SU-DHL-6 (cell line): ENCODE measurements at regions not wholly inside any gene's neighbourhood (a gene's known extent, or its start where the extent isn't known, plus 50 kb on each side); places are given as distances from the start of the nearest gene placed in this dataset.

Experiments used
- H2AFZ ChIP-seq: fragments of 200-600 bp; sonication (generic); 2 replicates; pipeline ENCODE4 v1.6.1; 2014; ENCODE audit warnings: low read depth, mild to moderate bottlenecking, moderate library complexity, mixed read lengths, antibody characterized with exemption, low read length; ENCODE audit not compliant: severe bottlenecking
- H3F3A ChIP-seq: fragments of 200-600 bp; shearing (Covaris generic); 2 replicates; pipeline ENCODE4 v1.6.0; 2016; ENCODE audit warnings: antibody characterized with exemption, mild to moderate bottlenecking; ENCODE audit not compliant: insufficient read depth
- H3K27ac ChIP-seq: fragments of 200-600 bp; sonication (generic); 2 replicates; pipeline ENCODE4 v1.5.1; 2016; ENCODE audit warnings: low read depth, mild to moderate bottlenecking, low read length, moderate library complexity, mixed read lengths
- H3K27me3 ChIP-seq: fragments of 200-600 bp; sonication (generic), shearing (Covaris generic); 2 replicates; pipeline ENCODE4 v1.6.0; 2014; ENCODE audit warnings: mild to moderate bottlenecking, low read length
- H3K36me3 ChIP-seq: fragments of 200-600 bp; sonication (generic); 2 replicates; pipeline ENCODE4 v1.6.1; 2014; ENCODE audit warnings: mild to moderate bottlenecking, low read length, mixed read lengths
- H3K4me2 ChIP-seq: fragments of 300-600, 200-600 bp; shearing (Covaris generic), sonication (generic); 2 replicates; pipeline ENCODE4 v1.6.0; 2014; ENCODE audit warnings: low read length, low read depth, mild to moderate bottlenecking; ENCODE audit not compliant: poor library complexity, severe bottlenecking
- H3K4me3 ChIP-seq: fragments of 200-600 bp; sonication (generic); 2 replicates; pipeline ENCODE4 v1.5.1; 2014; ENCODE audit warnings: antibody characterized with exemption, low read length, mild to moderate bottlenecking, mixed read lengths; ENCODE audit not compliant: insufficient read depth, poor library complexity, severe bottlenecking
- H3K79me2 ChIP-seq: fragments of 200-600 bp; sonication (generic); 2 replicates; pipeline ENCODE4 v1.6.1; 2014; ENCODE audit warnings: mild to moderate bottlenecking, low read length, moderate library complexity; ENCODE audit not compliant: insufficient read depth
- H3K9ac ChIP-seq: fragments of 200-600 bp; sonication (generic); 2 replicates; pipeline ENCODE4 v1.7.0; 2014; ENCODE audit warnings: mild to moderate bottlenecking, low read length
- H3K9me2 ChIP-seq: fragments of 200-600 bp; sonication (generic); replicated peaks from 2 replicates; pipeline ENCODE4 v1.6.1; 2014; ENCODE audit warnings: low read length; ENCODE audit not compliant: insufficient read depth
- H3K9me3 ChIP-seq: fragments of 200-600 bp; sonication (generic); 2 replicates; pipeline ENCODE4 v1.6.1; 2014; ENCODE audit warnings: low read length, mixed read lengths; ENCODE audit not compliant: insufficient read depth
- H4K20me1 ChIP-seq: fragments of 200-600 bp; sonication (generic); 2 replicates; pipeline ENCODE4 v1.6.1; 2014; ENCODE audit warnings: low read depth, mild to moderate bottlenecking, antibody characterized with exemption, low read length, moderate library complexity, mixed read lengths
- EZH2phosphoT487 ChIP-seq: fragments of 200-600 bp; sonication (generic), shearing (Covaris generic); conservative IDR thresholded peaks from 2 replicates; pipeline ENCODE4 v1.6.1; 2018; ENCODE audit warnings: mild to moderate bottlenecking, antibody characterized with exemption, low read length, moderate library complexity, mixed read lengths
- TF ChIP-seq, protein P1 (sequence below): fragments of 200-600 bp; sonication (generic); IDR thresholded peaks from one replicate; pipeline ENCODE4 v1.5.1; 2017; ENCODE audit warnings: antibody characterized with exemption, mild to moderate bottlenecking, low read length, moderate library complexity; ENCODE audit not compliant: insufficient read depth, poor library complexity, severe bottlenecking

DNA sequence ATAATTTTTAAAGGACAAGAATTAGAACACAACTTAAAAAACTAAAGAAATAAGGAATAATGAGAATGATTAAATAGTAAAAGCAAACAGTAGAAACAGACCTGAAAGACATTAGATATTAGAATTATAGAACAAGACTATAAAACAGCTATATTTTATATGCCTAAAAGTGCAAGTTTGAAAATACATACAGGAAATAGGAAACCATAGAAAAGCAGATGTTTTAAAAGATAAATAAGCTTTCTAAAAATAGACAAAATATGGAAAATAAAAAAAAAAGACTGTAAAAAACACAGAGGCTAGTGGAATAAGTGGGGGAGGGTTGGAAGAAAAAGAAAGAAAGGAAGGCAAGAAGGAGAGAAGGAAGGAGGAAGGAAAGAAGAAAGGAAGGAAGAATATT, 407.3 kb downstream of the IDS start:
- H2AFZ ChIP-seq: no peak overlapping the region
- no peaks in the 10 kb centered on the region for H4K20me1 ChIP-seq
- no peaks in the 10 kb centered on the region for H3F3A ChIP-seq
- no peaks in the 10 kb centered on the region for H3K9me2 ChIP-seq
- no peak overlapping the region for H3K4me2 ChIP-seq
- TF ChIP-seq, protein P1, sequence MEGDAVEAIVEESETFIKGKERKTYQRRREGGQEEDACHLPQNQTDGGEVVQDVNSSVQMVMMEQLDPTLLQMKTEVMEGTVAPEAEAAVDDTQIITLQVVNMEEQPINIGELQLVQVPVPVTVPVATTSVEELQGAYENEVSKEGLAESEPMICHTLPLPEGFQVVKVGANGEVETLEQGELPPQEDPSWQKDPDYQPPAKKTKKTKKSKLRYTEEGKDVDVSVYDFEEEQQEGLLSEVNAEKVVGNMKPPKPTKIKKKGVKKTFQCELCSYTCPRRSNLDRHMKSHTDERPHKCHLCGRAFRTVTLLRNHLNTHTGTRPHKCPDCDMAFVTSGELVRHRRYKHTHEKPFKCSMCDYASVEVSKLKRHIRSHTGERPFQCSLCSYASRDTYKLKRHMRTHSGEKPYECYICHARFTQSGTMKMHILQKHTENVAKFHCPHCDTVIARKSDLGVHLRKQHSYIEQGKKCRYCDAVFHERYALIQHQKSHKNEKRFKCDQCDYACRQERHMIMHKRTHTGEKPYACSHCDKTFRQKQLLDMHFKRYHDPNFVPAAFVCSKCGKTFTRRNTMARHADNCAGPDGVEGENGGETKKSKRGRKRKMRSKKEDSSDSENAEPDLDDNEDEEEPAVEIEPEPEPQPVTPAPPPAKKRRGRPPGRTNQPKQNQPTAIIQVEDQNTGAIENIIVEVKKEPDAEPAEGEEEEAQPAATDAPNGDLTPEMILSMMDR: no peak
- TF ChIP-seq EZH2phosphoT487: no peak
- no peak overlapping the region for H3K4me3 ChIP-seq
- no peaks in the 10 kb centered on the region for H3K36me3 ChIP-seq
- no peak overlapping the region for H3K27ac ChIP-seq
- H3K79me2 ChIP-seq: no peaks in the 10 kb centered on the region
- H3K9me3 ChIP-seq: no peaks in the 10 kb centered on the region
- H3K9ac ChIP-seq: no peak overlapping the region
- H3K27me3 ChIP-seq: no peaks in the 10 kb centered on the region

DNA sequence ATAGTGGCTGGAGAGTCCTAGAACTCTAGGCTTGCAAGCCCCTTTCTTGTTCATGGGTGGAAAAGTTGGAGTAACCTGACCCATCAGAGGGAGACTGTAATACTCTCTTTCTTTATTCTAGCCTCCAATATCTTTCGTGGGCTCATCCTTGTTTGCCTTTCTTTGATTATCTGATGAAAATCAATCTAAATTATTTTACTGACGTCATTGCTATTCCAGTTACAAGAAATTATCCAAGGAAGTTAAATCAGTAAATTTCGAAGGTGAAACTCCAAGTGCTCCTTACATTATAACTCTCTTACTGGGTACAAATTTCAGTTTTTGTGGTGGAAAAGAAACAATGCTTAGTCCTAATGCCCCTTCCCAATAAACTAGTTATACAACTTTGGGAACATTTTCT, 412.9 kb downstream of the IDS start:
- H4K20me1 ChIP-seq: no peaks in the 10 kb centered on the region
- H3K27ac ChIP-seq: no peak overlapping the region
- no peaks in the 10 kb centered on the region for H3K36me3 ChIP-seq
- H3K4me2 ChIP-seq: no peak overlapping the region
- no peak overlapping the region for H3K9ac ChIP-seq
- no peak overlapping the region for H2AFZ ChIP-seq
- no peaks in the 10 kb centered on the region for H3K9me2 ChIP-seq
- TF ChIP-seq, protein P1: no peak
- no peak overlapping the region for H3K4me3 ChIP-seq
- H3K27me3 ChIP-seq: no peaks in the 10 kb centered on the region
- H3F3A ChIP-seq: no peaks in the 10 kb centered on the region
- H3K9me3 ChIP-seq: no peaks in the 10 kb centered on the region
- H3K79me2 ChIP-seq: no peaks in the 10 kb centered on the region

DNA sequence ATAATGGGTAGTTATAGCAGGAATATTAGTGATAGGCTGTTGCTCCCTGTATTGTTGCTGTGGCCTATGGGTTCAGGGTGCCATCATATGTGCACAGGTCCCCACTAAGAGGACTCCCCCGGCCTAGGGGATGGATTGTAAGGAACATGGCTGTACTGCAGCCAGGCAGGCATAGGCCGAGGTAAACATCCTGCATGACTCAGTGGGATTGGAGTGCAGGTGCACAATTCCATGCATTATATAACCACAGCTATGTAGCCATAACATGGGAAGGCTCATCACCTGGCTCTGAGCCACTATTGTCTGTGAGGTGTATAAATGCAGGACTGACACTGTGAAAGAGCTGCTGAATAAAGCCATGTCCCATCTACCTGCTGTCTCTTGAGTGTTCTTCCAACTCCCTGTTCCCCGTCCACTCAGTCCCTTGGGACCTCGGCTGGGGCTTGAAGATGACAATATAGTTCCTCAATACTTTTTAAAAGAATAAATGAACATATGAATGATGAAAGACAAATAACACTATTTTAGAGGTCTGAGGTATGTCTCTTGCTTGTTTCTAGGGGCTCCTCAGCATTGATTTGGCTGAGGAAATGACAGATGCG, 425.2 kb downstream of the IDS start:
- H3K9me3 ChIP-seq: no peaks in the 10 kb centered on the region
- TF ChIP-seq, protein P1: no peak
- TF ChIP-seq EZH2phosphoT487: no peak
- no peaks in the 10 kb centered on the region for H3F3A ChIP-seq
- no peaks in the 10 kb centered on the region for H3K9me2 ChIP-seq
- H3K36me3 ChIP-seq: no peaks in the 10 kb centered on the region
- no peaks in the 10 kb centered on the region for H3K27me3 ChIP-seq
- no peak overlapping the region for H3K9ac ChIP-seq
- no peak overlapping the region for H3K27ac ChIP-seq
- no peak overlapping the region for H3K4me2 ChIP-seq
- H4K20me1 ChIP-seq: no peaks in the 10 kb centered on the region
- H3K4me3 ChIP-seq: no peak overlapping the region
- no peaks in the 10 kb centered on the region for H3K79me2 ChIP-seq
- H2AFZ ChIP-seq: no peak overlapping the region

DNA sequence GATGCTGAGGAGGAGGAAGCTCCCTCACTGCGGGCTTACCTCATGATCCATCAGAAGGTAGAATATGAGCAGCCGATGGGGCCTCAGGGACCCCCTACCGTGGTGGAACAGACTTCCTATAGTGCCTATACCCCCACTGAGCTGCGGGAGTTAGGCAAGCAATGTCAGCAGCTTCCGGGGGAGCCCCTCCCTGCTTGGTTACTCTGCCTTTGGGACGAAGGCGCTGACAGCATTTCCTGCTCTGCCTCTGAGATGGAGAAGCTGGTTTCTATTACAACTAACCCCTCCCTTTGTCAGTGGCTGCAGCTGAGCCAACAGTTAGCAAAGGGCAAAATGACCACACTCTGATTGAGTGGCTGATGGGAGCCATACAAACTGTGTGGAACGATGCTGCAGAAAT, 430.7 kb downstream of the IDS start:
- H3K27me3 ChIP-seq: no peaks in the 10 kb centered on the region
- H3K4me3 ChIP-seq: no peak overlapping the region
- H3K4me2 ChIP-seq: no peak overlapping the region
- no peaks in the 10 kb centered on the region for H3K9me3 ChIP-seq
- H3K36me3 ChIP-seq: no peaks in the 10 kb centered on the region
- no peak overlapping the region for H2AFZ ChIP-seq
- H3F3A ChIP-seq: no peaks in the 10 kb centered on the region
- TF ChIP-seq, protein P1: no peak
- no peak for TF ChIP-seq EZH2phosphoT487
- H3K79me2 ChIP-seq: no peaks in the 10 kb centered on the region
- no peaks in the 10 kb centered on the region for H3K9me2 ChIP-seq
- H3K27ac ChIP-seq: no peak overlapping the region
- H3K9ac ChIP-seq: no peak overlapping the region
- no peaks in the 10 kb centered on the region for H4K20me1 ChIP-seq
